Activated naive CD4-positive, alpha-beta T cell treated with anti-CD3 and anti-CD28 coated beads, Interleukin-2, amount 50 U/mL, for 24 hours (primary cell): ENCODE measurements at regions not wholly inside any gene's neighbourhood (a gene's known extent, or its start where the extent isn't known, plus 50 kb on each side); places are given as distances from the start of the nearest gene placed in this dataset.

Source experiments
- H3K27ac Mint-ChIP-seq: one replicate; pipeline ENCODE4 v1.8.0; 2021; ENCODE audit warnings: mild to moderate bottlenecking, mixed read lengths
- H3K27me3 Mint-ChIP-seq: one replicate; pipeline ENCODE4 v1.8.0; 2021; ENCODE audit warnings: mixed read lengths
- H3K36me3 Mint-ChIP-seq: one replicate; pipeline ENCODE4 v1.8.0; 2021; ENCODE audit warnings: mixed read lengths
- H3K4me1 Mint-ChIP-seq: one replicate; pipeline ENCODE4 v1.8.0; 2021; ENCODE audit warnings: mixed read lengths
- H3K4me3 Mint-ChIP-seq: one replicate; pipeline ENCODE4 v1.8.0; 2021; ENCODE audit warnings: mild to moderate bottlenecking, mixed read lengths
- H3K9me3 Mint-ChIP-seq: one replicate; pipeline ENCODE4 v1.8.0; 2021; ENCODE audit warnings: mixed read lengths

DNA sequence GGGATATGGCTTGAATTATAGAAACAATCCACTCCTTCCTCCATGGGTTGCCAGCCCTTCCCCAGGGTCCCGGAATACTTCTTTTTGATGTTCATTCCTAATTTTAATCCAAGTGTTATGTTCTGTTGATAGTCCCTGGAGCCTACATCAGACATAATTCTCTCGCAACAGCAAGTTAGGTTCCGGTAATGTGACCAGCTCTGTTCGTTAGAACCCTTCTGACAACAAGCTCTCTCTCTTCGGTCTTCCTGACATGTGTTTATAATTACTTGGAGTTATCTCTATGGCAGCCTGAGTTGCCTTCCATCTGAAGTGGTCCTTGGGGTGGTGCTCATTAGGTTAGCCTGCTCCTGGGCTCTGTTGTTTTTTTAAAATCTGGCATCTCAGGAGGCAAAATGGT, 506.9 kb upstream of the JARID2 start:
- no peak overlapping the region for H3K4me3 Mint-ChIP-seq

DNA sequence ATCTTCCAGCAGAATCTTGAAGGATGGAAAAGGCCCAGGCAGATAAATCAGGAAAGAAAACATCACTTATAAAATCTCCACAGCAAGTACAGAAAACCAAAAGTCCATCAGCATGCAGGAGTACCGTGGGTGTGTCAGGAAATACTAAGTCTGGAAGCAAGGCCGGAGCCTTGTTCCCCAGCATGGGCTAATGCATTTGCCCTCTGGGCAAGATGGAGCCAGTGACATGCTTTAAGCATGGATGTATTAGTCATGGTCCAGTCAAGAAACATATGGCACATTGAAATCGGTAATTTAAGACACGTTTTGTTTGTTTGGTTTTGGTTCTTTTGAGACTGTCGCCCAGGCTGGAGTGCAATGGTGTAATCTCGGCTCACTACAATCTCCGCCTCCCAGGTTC, 506.0 kb upstream of the JARID2 start:
- Mint-ChIP-seq H3K4me3 (no peak overlapping the region), H3K9me3 (peaks cover 12% of the 10 kb centered on the region), H3K4me1 (peaks cover 75% of the 10 kb centered on the region), H3K27ac (no peak overlapping the region), H3K36me3 (peaks cover 3% of the 10 kb centered on the region), H3K27me3 (no peaks in the 10 kb centered on the region)

More for the DNA sequence above, 506.9 kb upstream of the JARID2 start:
- Mint-ChIP-seq H3K4me1 (peaks cover 80% of the 10 kb centered on the region), H3K36me3 (peaks cover 3% of the 10 kb centered on the region), H3K27me3 (no peaks in the 10 kb centered on the region), H3K9me3 (peaks cover 9% of the 10 kb centered on the region), H3K27ac (peak overlapping the region; percentile 88)

DNA sequence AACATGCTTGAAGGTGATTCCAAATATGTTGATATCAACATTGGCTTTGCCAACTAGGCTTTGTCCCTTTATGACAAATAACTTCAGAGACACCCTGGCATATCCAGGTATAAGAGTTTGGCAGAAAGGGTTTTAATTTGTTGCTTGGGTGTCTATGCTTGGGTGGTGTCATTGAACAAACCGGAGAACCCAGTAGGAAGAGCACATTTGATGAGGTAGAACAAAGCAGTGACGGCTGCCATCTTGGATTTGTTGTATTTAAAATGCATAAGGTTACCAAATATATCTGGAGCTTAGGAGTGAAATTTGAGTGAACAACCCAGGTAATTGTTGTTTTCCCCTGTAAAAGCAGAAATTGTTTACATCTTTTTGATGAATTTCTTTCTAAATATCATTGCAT, 503.7 kb upstream of the JARID2 start:
- Mint-ChIP-seq H3K9me3 (peaks cover 27% of the 10 kb centered on the region), H3K4me1 (peaks cover 69% of the 10 kb centered on the region), H3K4me3 (no peak overlapping the region), H3K27ac (peak overlapping the region; percentile 48), H3K27me3 (no peaks in the 10 kb centered on the region), H3K36me3 (peaks cover 7% of the 10 kb centered on the region)

DNA sequence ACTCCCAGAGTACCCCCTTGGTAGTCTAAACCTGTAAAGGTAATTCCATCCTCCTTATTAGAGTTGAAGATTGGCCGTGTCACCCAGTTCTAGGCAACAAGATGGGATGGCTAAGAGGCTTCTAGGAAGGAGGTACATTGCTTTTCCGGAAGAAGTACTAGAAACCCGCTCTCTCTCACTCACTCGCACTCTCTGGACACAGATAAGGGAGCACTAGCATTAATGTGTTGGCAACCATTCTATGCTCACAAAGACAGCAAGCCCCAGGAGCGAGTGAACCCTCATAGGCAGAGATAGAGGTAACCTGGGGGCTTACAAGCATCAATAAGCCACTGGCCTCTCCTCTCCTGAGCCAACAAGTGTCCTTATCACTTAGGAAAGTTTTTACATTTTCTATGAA, 503.2 kb upstream of the JARID2 start:
- H3K27ac Mint-ChIP-seq, result peak overlapping the region; percentile 99
- H3K27me3 Mint-ChIP-seq, result no peaks in the 10 kb centered on the region
- peaks cover 7% of the 10 kb centered on the region for H3K36me3 Mint-ChIP-seq
- peaks cover 27% of the 10 kb centered on the region for H3K9me3 Mint-ChIP-seq
- peaks cover 67% of the 10 kb centered on the region for H3K4me1 Mint-ChIP-seq
- H3K4me3 Mint-ChIP-seq, result no peak overlapping the region

DNA sequence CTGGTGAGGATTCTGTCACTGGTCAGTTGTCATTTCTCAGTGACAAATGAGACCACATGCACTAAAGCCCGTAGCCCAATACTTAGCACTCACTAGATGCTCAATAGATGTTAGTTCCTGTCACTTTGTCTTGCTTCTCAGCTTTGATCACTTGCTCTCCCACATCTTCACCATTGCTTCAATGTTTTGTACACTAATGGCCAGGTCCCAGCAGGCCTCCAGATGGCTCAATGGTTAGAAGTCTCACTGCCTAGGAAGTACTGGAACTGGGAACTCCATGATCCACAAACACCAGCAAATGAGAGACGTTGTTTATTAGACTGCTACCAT, 502.8 kb upstream of the JARID2 start:
- Mint-ChIP-seq H3K27ac (peak overlapping the region; percentile 99), H3K4me1 (peaks cover 69% of the 10 kb centered on the region), H3K27me3 (no peaks in the 10 kb centered on the region), H3K4me3 (peak overlapping the region; percentile 53), H3K9me3 (peaks cover 27% of the 10 kb centered on the region), H3K36me3 (peaks cover 7% of the 10 kb centered on the region)

DNA sequence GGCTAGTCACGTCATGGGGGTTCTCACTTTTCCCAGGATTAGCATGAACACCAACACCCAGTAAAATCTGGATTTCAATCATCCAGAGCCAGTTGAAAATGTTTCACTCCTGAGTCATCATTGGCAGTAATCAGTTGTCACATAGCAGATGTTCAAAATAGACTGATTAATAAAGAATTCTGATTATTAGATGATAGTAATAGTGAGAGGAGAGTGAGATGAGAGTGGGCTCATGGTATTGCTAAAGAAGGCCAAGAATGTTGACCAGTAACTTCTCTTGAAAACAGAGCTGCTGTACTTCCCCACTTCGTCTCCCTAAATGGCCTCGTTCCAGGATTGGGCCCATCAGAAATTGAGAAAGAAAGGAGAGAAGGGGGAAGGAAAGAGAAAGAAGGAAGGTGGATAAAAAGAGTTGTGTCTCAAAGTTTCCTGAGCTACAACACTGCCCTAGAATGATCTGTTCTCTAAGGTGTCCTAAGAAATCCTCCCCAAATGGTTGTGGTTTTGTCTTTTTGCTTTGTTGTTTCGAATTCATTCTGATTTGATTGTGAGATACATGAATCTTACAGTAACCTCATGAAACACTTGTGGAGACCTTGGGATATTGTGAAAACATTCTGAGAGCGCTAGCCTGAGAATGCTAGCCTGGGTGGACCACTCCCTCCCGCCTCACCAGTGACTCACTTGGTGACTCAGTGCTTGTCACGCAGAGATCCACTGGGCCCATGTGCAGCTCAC, 502.2 kb upstream of the JARID2 start:
- Mint-ChIP-seq H3K4me3 (peak overlapping the region; percentile 64), H3K9me3 (peaks cover 27% of the 10 kb centered on the region), H3K36me3 (peaks cover 7% of the 10 kb centered on the region), H3K27me3 (no peaks in the 10 kb centered on the region), H3K27ac (peak overlapping the region; percentile 99), H3K4me1 (peaks cover 69% of the 10 kb centered on the region)

DNA sequence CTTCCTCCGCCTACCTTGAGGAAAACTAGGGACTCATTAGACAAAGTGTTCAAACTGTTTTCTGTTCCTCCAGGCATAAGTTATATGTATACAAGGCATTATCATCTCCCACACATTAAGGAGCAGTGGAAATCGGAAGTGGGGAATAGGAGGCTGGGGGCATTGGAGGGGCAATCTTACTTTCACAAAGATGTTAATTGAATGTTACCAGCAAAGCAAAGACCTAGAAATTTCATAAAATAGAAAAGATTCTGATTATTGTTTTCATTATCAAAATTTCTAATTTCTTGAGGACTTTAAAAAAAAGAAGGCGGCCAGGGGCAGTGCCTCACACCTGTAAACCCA, 501.7 kb upstream of the JARID2 start:
- Mint-ChIP-seq H3K9me3 (peaks cover 26% of the 10 kb centered on the region), H3K4me1 (peaks cover 69% of the 10 kb centered on the region), H3K27me3 (no peaks in the 10 kb centered on the region), H3K36me3 (peaks cover 7% of the 10 kb centered on the region), H3K27ac (peak overlapping the region; percentile 99), H3K4me3 (peak overlapping the region; percentile 64)

DNA sequence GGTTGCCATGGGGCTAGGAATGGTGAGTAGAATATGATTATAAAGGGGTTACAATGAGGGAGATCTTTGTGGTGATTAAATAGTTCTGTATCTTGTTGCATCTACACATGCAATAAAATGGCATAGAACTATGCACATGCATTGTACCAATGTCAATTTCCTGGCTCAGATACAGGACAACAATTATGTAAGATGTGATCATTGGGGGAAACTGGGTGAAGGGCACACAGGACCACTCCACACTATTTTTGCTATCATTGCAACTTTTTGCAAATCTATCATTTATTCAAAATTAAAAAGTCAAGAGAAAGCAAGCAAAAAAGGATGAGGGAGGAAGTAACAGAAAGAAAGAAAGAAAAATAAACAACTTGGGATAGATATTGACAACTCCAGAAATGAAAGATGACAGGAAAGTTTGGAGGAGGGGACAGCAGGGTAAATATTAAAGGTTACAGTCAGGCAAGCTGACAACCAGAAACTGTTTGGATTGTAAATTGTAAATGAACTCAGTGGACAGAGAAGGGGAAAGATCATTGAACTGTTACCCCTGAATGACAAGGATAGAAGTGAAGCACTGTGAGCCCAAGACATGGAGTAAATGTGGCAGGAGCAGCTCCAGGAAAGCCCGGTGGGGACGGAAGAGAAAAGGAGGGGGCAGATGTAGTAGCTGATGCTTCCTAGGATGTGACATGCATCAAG, 499.6 kb upstream of the JARID2 start:
- peaks cover 20% of the 10 kb centered on the region for H3K9me3 Mint-ChIP-seq
- H3K27ac Mint-ChIP-seq, result peak overlapping the region; percentile 33
- peaks cover 60% of the 10 kb centered on the region for H3K4me1 Mint-ChIP-seq
- H3K4me3 Mint-ChIP-seq, result no peak overlapping the region
- no peaks in the 10 kb centered on the region for H3K27me3 Mint-ChIP-seq
- H3K36me3 Mint-ChIP-seq, result peaks cover 7% of the 10 kb centered on the region

DNA sequence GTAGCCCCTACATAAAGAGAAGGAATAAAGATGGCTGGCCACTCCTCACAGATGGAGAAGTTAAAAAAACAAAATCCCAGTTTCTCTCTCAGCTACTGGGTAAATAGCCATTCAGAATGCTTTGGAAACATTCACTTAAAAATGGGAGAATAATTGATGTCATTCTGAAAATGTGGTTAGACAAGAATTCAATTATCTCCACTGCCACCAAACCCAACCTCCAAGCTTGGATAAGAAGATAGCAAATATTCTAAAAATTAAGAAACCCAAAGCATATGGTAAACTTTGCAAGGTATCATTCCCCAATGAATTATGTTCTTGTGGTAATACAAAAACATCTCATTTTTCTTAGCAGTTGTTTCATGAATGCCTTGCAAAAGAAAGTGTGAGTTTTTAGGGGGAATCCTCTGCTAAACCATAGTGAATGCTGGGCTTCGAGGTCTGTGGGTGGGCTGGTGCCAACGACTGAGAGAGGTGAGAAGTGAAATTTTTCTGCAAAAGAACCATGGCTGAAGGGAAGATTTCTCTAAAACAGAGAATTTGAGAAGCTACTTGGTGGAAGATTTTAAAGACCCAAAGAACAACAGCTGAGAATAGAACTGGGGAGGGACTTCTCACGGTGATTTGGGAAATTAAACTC, 497.9 kb upstream of the JARID2 start:
- peaks cover 20% of the 10 kb centered on the region for H3K9me3 Mint-ChIP-seq
- H3K27ac Mint-ChIP-seq, result peak overlapping the region; percentile 52
- no peaks in the 10 kb centered on the region for H3K27me3 Mint-ChIP-seq
- H3K36me3 Mint-ChIP-seq, result peaks cover 7% of the 10 kb centered on the region
- peak overlapping the region; percentile 19 for H3K4me3 Mint-ChIP-seq
- H3K4me1 Mint-ChIP-seq, result peaks cover 51% of the 10 kb centered on the region

DNA sequence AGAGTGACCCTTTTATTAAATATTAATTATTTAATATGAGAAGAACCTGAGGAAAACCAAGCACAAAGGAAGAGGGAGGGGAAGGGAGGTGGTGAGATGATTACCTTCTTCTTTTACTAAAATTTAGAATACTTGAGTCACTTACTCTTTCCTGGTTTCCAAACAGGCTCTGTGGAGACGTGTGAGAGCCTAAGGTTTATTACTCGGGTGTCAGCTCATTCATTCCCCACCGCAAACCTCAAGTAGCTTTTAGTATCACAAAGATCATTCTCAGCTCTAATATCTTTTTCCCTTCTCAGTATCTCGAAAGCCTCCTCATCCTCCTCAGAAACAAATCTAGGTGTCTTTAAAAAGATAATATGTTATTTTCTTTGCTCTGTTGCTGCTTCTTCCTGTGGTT, 497.2 kb upstream of the JARID2 start:
- peaks cover 20% of the 10 kb centered on the region for H3K9me3 Mint-ChIP-seq
- peaks cover 5% of the 10 kb centered on the region for H3K36me3 Mint-ChIP-seq
- H3K27ac Mint-ChIP-seq, result peak overlapping the region; percentile 63
- peaks cover 44% of the 10 kb centered on the region for H3K4me1 Mint-ChIP-seq
- no peaks in the 10 kb centered on the region for H3K27me3 Mint-ChIP-seq
- H3K4me3 Mint-ChIP-seq, result no peak overlapping the region

DNA sequence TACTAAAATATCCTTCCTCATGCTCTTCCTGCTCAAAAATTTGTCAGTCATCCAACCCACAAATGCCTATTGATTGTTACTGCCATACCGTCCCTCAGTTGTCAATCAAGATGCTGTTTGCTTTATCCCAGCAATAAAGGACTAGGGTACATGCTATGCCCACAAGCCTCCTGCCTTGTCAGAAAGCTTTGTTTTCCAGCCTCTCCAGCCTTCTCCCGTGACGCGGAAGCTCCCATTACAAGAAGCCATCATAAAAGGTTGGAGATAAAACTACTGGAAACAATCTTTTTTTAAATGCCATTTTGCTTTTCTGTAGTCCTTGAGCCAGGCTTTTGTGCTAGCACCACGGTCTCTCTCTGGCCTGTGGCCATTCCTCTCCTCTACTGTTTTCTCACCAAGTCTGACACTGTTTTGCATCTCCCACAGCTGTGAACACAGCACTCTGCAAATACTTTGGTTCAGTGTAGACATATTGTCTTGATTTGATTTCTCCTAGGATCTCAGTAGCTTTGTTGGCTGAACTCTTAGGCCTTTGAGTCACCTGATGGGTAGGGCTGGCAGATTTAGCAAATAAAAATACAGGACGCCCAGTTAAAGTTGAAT, 495.7 kb upstream of the JARID2 start:
- peaks cover 15% of the 10 kb centered on the region for H3K9me3 Mint-ChIP-seq
- no peaks in the 10 kb centered on the region for H3K27me3 Mint-ChIP-seq
- peak overlapping the region; percentile 48 for H3K27ac Mint-ChIP-seq
- H3K36me3 Mint-ChIP-seq, result peaks cover 4% of the 10 kb centered on the region
- no peak overlapping the region for H3K4me3 Mint-ChIP-seq
- peaks cover 38% of the 10 kb centered on the region for H3K4me1 Mint-ChIP-seq

DNA sequence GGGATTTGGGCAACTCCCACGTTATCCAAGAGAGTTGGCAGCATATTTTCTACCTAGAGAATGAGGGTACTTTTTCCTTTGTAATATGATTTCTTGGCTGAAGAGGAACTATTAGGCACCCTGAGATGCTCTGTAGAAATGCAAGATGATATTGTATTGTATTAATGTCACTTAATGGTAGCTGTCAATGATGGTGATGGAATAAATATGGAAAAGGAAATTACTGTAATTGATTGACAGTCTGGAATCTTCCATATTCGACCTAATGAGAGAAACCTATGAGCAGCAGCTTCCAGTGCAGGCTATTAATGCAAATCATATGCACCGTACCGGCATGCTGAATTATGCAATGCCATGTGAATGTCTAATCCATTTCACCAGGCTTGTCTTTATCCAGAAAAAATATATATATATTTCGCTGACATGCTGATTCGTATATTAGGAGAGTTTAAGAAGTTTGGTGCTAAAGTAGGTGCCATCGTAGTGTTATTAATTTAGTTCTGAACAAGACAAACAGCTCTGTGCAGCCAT, 494.2 kb upstream of the JARID2 start:
- Mint-ChIP-seq H3K36me3 (peaks cover 1% of the 10 kb centered on the region), H3K27me3 (no peaks in the 10 kb centered on the region), H3K9me3 (peaks cover 5% of the 10 kb centered on the region), H3K4me1 (peaks cover 26% of the 10 kb centered on the region), H3K4me3 (no peak overlapping the region), H3K27ac (no peak overlapping the region)

DNA sequence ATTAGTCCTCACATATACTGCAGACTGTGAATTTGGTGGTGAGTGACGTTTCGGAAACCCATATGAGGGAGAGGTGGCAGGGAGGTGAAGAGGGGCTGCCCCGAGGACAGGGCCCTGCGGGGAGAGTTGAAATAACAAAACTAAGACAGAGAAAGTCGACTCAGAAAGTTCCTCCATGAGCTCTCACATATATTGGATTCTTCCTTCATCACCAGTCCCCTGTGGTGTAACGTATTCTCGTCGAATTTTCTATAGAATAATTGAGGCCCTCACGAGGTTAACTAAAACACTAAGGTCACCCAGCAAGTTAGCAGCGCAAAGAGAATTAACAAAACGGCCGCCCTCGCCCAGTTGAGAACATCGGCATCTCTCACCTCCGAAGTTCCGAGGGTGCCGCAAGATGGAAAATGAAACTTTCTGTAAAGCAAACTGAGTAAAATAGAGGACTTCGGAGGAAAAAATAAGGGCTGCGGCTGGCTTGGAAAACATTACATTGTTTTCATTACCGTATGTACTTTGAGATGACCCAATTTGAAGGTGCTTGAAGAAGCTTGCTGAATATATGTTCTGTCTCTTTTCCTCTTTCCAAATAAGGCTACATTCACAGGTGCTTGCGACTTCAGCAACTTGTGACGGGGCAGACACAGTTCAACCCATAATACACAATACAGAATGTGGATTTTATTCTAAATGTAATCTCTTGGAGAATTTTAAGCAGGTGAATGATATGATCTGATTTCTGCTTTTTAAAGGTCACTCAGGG, 490.9 kb upstream of the JARID2 start:
- H3K4me1 Mint-ChIP-seq, result peaks cover 12% of the 10 kb centered on the region
- no peaks in the 10 kb centered on the region for H3K9me3 Mint-ChIP-seq
- no peaks in the 10 kb centered on the region for H3K27me3 Mint-ChIP-seq
- H3K27ac Mint-ChIP-seq, result no peak overlapping the region
- H3K36me3 Mint-ChIP-seq, result no peaks in the 10 kb centered on the region
- H3K4me3 Mint-ChIP-seq, result no peak overlapping the region

DNA sequence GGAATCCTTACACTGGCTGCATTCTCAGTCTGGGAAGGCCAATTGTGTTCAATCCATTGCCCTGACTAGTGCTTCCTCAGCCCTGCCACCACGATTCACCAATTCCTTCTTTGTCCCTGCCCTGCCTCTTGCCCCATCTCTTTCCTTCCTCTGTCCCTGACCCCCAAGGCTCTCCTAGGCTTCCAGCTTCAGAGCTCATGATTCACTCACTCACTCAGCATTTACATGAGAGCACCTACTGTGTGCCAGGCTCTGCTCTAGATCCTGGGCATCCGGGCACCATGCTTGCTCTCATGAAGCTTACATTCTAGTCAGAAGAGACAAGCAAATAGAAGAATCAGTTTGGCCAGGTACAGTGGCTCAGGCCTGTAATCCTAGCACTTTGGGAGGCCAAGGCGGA, 489.5 kb upstream of the JARID2 start:
- Mint-ChIP-seq H3K27me3 (no peaks in the 10 kb centered on the region), H3K4me1 (peaks cover 12% of the 10 kb centered on the region), H3K36me3 (no peaks in the 10 kb centered on the region), H3K27ac (no peak overlapping the region), H3K4me3 (no peak overlapping the region), H3K9me3 (no peaks in the 10 kb centered on the region)

DNA sequence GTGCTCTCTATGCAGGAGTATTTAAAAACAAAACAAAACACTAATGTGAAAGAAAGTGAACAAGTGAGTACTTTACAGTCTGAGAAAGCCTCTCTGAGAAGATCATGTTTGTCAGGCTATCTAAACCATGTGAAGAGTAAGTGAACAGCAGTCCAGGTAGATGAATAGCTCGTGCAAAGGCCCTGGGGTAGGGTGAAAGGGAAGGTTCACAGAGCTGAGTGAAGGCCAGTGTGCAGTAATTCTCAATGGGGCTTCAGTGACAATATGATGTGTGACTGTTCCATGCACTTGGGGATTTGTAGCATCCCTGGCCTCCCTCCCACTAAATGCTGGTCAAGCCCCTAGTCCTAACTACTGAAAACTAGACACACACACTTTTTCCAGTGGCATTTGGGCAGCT, 488.9 kb upstream of the JARID2 start:
- H3K36me3 Mint-ChIP-seq, result no peaks in the 10 kb centered on the region
- H3K27ac Mint-ChIP-seq, result no peak overlapping the region
- H3K27me3 Mint-ChIP-seq, result no peaks in the 10 kb centered on the region
- H3K4me3 Mint-ChIP-seq, result no peak overlapping the region
- H3K4me1 Mint-ChIP-seq, result peaks cover 12% of the 10 kb centered on the region
- H3K9me3 Mint-ChIP-seq, result no peaks in the 10 kb centered on the region
